MM.1S (cell line): ENCODE measurements at regions not wholly inside any gene's neighbourhood (a gene's known extent, or its start where the extent isn't known, plus 50 kb on each side); places are given as distances from the start of the nearest gene placed in this dataset.

Source experiments
- EZH2phosphoT487 ChIP-seq: fragments of 300-600 bp; sonication (generic); IDR thresholded peaks from 2 replicates; pipeline ENCODE4 v1.6.1; 2018; ENCODE audit warnings: antibody characterized with exemption, low read length
- TF ChIP-seq, protein P1 (sequence below): fragments of 300-600 bp; sonication (generic); IDR thresholded peaks from 2 replicates; pipeline ENCODE4 v1.5.1; 2016; ENCODE audit warnings: antibody characterized with exemption, low read length, mixed read lengths

- TF ChIP-seq, protein P1, sequence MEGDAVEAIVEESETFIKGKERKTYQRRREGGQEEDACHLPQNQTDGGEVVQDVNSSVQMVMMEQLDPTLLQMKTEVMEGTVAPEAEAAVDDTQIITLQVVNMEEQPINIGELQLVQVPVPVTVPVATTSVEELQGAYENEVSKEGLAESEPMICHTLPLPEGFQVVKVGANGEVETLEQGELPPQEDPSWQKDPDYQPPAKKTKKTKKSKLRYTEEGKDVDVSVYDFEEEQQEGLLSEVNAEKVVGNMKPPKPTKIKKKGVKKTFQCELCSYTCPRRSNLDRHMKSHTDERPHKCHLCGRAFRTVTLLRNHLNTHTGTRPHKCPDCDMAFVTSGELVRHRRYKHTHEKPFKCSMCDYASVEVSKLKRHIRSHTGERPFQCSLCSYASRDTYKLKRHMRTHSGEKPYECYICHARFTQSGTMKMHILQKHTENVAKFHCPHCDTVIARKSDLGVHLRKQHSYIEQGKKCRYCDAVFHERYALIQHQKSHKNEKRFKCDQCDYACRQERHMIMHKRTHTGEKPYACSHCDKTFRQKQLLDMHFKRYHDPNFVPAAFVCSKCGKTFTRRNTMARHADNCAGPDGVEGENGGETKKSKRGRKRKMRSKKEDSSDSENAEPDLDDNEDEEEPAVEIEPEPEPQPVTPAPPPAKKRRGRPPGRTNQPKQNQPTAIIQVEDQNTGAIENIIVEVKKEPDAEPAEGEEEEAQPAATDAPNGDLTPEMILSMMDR, result peak; percentile 19; the same call in 1 of the 2 replicates
- no peak for TF ChIP-seq EZH2phosphoT487
Observed at GRCh38 chr3:81173514-81173913, 587.9 kb downstream of the GBE1 start.
